HL-60 (cell line): ENCODE measurements at regions not wholly inside any gene's neighbourhood (a gene's known extent, or its start where the extent isn't known, plus 50 kb on each side); places are given as distances from the start of the nearest gene placed in this dataset.

ENCODE experiments used
- DNase-seq, 2 experiments: peaks; one replicate each; pipeline ENCODE4 v3.0.0-alpha.2; 2010 to 2020; ENCODE audit warnings: low read depth in 1 of 2, low spot score in 1 of 2
- H3K27ac ChIP-seq: fragments of 250-450 bp; sonication (Bioruptor Pico); replicated peaks from 2 replicates; pipeline ENCODE4 v1.5.1; 2020; ENCODE audit warnings: mild to moderate bottlenecking, moderate library complexity
- H3K27me3 ChIP-seq: fragments of 250-450 bp; sonication (Bioruptor Pico); 2 replicates; pipeline ENCODE4 v1.5.1; 2021; ENCODE audit warnings: mild to moderate bottlenecking, moderate library complexity; ENCODE audit not compliant: insufficient read depth, poor library complexity, severe bottlenecking
- H3K4me3 ChIP-seq: replicated peaks from 2 replicates; pipeline ENCODE4 v1.5.1; 2011; ENCODE audit warnings: mild to moderate bottlenecking, control low read depth, low read length; ENCODE audit not compliant: insufficient read depth
- GABPA ChIP-seq: IDR thresholded peaks from 2 replicates; pipeline ENCODE4 v1.6.1; 2012; ENCODE audit warnings: low read depth
- POLR2AphosphoS5 ChIP-seq: IDR thresholded peaks from 2 replicates; pipeline ENCODE4 v1.6.1; 2012; ENCODE audit warnings: low read depth
- SPI1 ChIP-seq: IDR thresholded peaks from 2 replicates; pipeline ENCODE4 v1.6.1; 2012; ENCODE audit warnings: low read depth, mild to moderate bottlenecking, borderline replicate concordance
- TF ChIP-seq, protein P1 (sequence below): IDR thresholded peaks from one replicate; pipeline ENCODE4 v1.5.1; 2011; ENCODE audit warnings: low read length, control low read depth, inconsistent platforms; ENCODE audit not compliant: insufficient read depth
- TF ChIP-seq, protein P2 (sequence below): IDR thresholded peaks from 2 replicates; pipeline ENCODE4 v1.6.1; 2012; ENCODE audit warnings: low read depth; ENCODE audit not compliant: insufficient replicate concordance

DNA sequence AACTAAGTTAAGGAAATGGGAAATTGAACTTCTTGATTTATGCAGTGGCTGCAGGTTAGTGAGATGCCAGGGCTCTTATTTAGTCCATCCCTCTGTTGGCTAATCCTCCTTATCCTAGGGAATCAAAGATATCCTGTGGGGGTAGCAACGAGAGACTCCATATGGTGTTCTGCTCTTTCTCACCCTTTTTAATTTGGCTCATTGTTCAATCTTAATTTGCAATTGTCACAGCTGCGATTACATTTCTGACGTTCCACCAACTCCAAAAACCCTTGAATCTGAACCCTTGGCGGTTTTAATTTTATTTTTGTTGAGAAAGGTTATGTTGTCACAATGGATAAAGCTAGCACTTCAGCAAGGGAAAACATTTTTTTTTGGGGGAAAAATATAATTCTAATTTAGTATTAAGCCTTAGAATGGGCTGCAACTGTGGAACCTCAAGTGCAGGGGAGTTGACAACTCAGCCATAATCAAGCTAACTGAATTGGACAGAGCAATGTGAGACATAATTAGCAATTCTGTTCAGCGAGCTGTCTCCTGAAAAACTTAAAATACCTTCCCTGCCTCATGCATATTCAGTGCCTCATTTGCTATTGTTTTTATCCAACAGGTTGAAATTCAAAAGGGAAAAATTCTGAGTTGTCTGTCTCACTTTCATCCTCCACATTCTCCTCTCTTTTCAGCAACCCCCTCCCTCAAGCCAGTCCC is 91.3 kb downstream of the MAT2B start:
- no peak overlapping the region for H3K4me3 ChIP-seq
- DNase-seq = no peak
- H3K27me3 ChIP-seq = peaks cover 4% of the 10 kb centered on the region
- no peak overlapping the region for H3K27ac ChIP-seq
- TF ChIP-seq, protein P1, sequence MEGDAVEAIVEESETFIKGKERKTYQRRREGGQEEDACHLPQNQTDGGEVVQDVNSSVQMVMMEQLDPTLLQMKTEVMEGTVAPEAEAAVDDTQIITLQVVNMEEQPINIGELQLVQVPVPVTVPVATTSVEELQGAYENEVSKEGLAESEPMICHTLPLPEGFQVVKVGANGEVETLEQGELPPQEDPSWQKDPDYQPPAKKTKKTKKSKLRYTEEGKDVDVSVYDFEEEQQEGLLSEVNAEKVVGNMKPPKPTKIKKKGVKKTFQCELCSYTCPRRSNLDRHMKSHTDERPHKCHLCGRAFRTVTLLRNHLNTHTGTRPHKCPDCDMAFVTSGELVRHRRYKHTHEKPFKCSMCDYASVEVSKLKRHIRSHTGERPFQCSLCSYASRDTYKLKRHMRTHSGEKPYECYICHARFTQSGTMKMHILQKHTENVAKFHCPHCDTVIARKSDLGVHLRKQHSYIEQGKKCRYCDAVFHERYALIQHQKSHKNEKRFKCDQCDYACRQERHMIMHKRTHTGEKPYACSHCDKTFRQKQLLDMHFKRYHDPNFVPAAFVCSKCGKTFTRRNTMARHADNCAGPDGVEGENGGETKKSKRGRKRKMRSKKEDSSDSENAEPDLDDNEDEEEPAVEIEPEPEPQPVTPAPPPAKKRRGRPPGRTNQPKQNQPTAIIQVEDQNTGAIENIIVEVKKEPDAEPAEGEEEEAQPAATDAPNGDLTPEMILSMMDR = no peak
- TF ChIP-seq POLR2AphosphoS5 = no peak
- TF ChIP-seq SPI1 = no peak
- no peak for TF ChIP-seq GABPA
- TF ChIP-seq, protein P2, sequence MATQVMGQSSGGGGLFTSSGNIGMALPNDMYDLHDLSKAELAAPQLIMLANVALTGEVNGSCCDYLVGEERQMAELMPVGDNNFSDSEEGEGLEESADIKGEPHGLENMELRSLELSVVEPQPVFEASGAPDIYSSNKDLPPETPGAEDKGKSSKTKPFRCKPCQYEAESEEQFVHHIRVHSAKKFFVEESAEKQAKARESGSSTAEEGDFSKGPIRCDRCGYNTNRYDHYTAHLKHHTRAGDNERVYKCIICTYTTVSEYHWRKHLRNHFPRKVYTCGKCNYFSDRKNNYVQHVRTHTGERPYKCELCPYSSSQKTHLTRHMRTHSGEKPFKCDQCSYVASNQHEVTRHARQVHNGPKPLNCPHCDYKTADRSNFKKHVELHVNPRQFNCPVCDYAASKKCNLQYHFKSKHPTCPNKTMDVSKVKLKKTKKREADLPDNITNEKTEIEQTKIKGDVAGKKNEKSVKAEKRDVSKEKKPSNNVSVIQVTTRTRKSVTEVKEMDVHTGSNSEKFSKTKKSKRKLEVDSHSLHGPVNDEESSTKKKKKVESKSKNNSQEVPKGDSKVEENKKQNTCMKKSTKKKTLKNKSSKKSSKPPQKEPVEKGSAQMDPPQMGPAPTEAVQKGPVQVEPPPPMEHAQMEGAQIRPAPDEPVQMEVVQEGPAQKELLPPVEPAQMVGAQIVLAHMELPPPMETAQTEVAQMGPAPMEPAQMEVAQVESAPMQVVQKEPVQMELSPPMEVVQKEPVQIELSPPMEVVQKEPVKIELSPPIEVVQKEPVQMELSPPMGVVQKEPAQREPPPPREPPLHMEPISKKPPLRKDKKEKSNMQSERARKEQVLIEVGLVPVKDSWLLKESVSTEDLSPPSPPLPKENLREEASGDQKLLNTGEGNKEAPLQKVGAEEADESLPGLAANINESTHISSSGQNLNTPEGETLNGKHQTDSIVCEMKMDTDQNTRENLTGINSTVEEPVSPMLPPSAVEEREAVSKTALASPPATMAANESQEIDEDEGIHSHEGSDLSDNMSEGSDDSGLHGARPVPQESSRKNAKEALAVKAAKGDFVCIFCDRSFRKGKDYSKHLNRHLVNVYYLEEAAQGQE = no peak

DNA sequence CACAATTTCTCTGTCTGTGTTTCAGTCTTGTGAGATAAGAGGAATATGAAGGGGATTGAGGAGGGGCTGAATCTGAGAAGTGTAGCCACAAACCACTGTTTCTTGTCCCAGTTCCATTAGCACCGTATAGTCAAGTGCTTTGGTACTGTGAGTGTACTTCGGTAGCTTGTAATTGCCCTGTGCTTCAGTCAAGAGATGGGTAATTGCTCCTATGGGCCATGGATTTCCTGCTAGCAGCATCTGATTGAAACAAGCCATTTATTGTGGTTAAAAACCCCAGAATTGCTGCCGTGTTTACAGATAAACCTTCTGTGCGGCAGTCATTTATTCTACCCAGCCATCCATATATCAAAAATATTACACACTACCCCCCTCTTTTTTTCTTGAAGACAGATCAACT is 98.6 kb downstream of the MAT2B start:
- Histone ChIP-seq H3K4me3 (no peak overlapping the region), H3K27ac (no peak overlapping the region), H3K27me3 (peaks cover under 1% of the 10 kb centered on the region)
- TF ChIP-seq GABPA (no peak), SPI1 (no peak), POLR2AphosphoS5 (no peak)
- TF ChIP-seq, protein P1 = no peak
- TF ChIP-seq, protein P2 = no peak
- DNase-seq = no peak

DNA sequence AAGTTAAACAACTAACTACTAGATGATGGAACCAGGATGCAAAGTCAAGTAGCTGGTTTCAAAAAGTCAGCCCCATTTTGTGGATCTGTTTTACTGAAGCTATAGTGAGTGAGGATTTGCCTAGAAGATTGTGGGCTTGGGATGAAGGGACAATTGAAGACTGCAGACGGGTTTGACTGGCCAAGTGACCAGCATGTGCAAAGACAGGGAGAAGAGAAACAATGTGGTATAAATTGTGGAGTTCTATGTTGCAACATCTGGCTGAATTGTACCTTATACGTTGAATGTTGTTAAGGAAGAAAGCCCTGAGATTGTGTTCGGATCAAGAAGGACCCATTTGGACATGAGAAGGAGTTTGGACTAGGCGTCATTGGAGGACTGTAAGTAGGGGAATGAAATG is 101.8 kb downstream of the MAT2B start:
- no peak overlapping the region for H3K27ac ChIP-seq
- no peaks in the 10 kb centered on the region for H3K27me3 ChIP-seq
- no peak for DNase-seq
- no peak overlapping the region for H3K4me3 ChIP-seq
- TF ChIP-seq, protein P1 = no peak
- no peak for TF ChIP-seq GABPA
- TF ChIP-seq, protein P2 = no peak
- no peak for TF ChIP-seq POLR2AphosphoS5
- no peak for TF ChIP-seq SPI1
